SK-N-SH (cell line): ENCODE measurements at regions not wholly inside any gene's neighbourhood (a gene's known extent, or its start where the extent isn't known, plus 50 kb on each side); places are given as distances from the start of the nearest gene placed in this dataset.
A peak's percentile ranks its signal among the peaks of the same experiment; 100 is the strongest.

Source experiments
- CTCF ChIA-PET: fragments of 300-600, 350-600 bp; formaldehyde crosslinking; extraction: SDS; loops from one replicate; lab custom pipeline; 2021; lab: Yijun Ruan, JAX
- POLR2A ChIA-PET: fragments of 350-600 bp; sonication (Branson Sonifier 250); formaldehyde crosslinking; extraction: SDS; loops from one replicate; lab custom pipeline; 2020; ENCODE audit warnings: antibody characterized with exemption, inconsistent platforms; lab: Yijun Ruan, JAX
- DNase-seq: peaks from one replicate; pipeline ENCODE4 v3.0.0; 2012
- H2AFZ ChIP-seq: fragments of 200-600 bp; sonication (generic); 2 replicates; pipeline ENCODE4 v1.8.1; 2016; ENCODE audit warnings: antibody characterized with exemption, mild to moderate bottlenecking, low read depth
- H3F3A ChIP-seq: fragments of 200-600 bp; sonication (generic); replicated peaks from 2 replicates; pipeline ENCODE3; 2016; ENCODE audit warnings: antibody characterized with exemption, mild to moderate bottlenecking; ENCODE audit not compliant: insufficient read depth
- H3K27ac ChIP-seq, 2 experiments: fragments of 200-500 bp in 1 of 2; fragments of 200-600 bp in 1 of 2; sonication (Bioruptor generic) in 1 of 2; sonication (generic), shearing (Covaris generic) in 1 of 2; 2 replicates each; pipeline versions ENCODE4 v1.5.1 to v1.6.1; 2014 to 2016; ENCODE audit warnings: low read depth in 2 of 2, inconsistent platforms in 1 of 2, low read length in 1 of 2, mild to moderate bottlenecking in 1 of 2, mixed read lengths in 1 of 2
- H3K27me3 ChIP-seq: fragments of 200-600 bp; sonication (generic), shearing (Covaris generic); 2 replicates; pipeline ENCODE4 v1.6.1; 2016; ENCODE audit warnings: mixed run types; ENCODE audit not compliant: insufficient read depth
- H3K36me3 ChIP-seq, 2 experiments: fragments of 200-500 bp in 1 of 2; fragments of 200-600 bp in 1 of 2; sonication (Bioruptor generic) in 1 of 2; sonication (generic) in 1 of 2; replicated peaks in 1 of 2; 2 replicates each; pipeline versions ENCODE3 to v1.5.1; 2014 to 2016; ENCODE audit warnings: low read length in 1 of 2, mild to moderate bottlenecking in 1 of 2; ENCODE audit not compliant: insufficient read depth in 2 of 2, control insufficient read depth in 1 of 2
- H3K4me1 ChIP-seq, 2 experiments: fragments of 200-500 bp in 1 of 2; fragments of 200-600 bp in 1 of 2; sonication (Bioruptor generic) in 1 of 2; sonication (generic), shearing (Covaris generic) in 1 of 2; 2 replicates each; pipeline versions ENCODE4 v1.5.1 to v1.6.1; 2014 to 2016; ENCODE audit warnings: low read depth in 1 of 2, low read length in 1 of 2, mixed run types in 1 of 2; ENCODE audit not compliant: insufficient read depth in 2 of 2, control insufficient read depth in 1 of 2
- H3K4me2 ChIP-seq: fragments of 200-600 bp; sonication (generic), shearing (Covaris generic); 2 replicates; pipeline ENCODE4 v1.6.1; 2017; ENCODE audit warnings: mixed run types
- H3K4me3 ChIP-seq, 2 experiments: fragments of 200-500 bp in 1 of 2; fragments of 200-600 bp in 1 of 2; sonication (Bioruptor generic) in 1 of 2; sonication (generic), shearing (Covaris generic) in 1 of 2; 2 replicates each; pipeline versions ENCODE4 v1.5.1 to v1.8.1; 2014 to 2016; ENCODE audit warnings: low read depth in 2 of 2, inconsistent platforms in 1 of 2, low read length in 1 of 2, mild to moderate bottlenecking in 1 of 2, mixed read lengths in 1 of 2, moderate library complexity in 1 of 2
- H3K79me2 ChIP-seq: fragments of 200-600 bp; sonication (generic); 2 replicates; pipeline ENCODE4 v1.8.1; 2017; ENCODE audit warnings: mild to moderate bottlenecking; ENCODE audit not compliant: insufficient read depth
- H3K9ac ChIP-seq: fragments of 200-600 bp; sonication (generic); 2 replicates; pipeline ENCODE4 v1.6.1; 2017; ENCODE audit warnings: mixed run types
- H3K9me2 ChIP-seq: fragments of 200-600 bp; sonication (generic); 2 replicates; pipeline ENCODE4 v1.6.1; 2017; ENCODE audit warnings: mixed run types
- H3K9me3 ChIP-seq: fragments of 200-600 bp; sonication (generic); 2 replicates; pipeline ENCODE4 v1.6.1; 2017; ENCODE audit warnings: mixed run types, mild to moderate bottlenecking, moderate library complexity
- H4K20me1 ChIP-seq: fragments of 200-600 bp; sonication (generic); 2 replicates; pipeline ENCODE4 v1.6.1; 2017; ENCODE audit warnings: mild to moderate bottlenecking, mixed run types; ENCODE audit not compliant: insufficient read depth
- CHD2 ChIP-seq: fragments of 150-350 bp; IDR thresholded peaks from 2 replicates; pipeline ENCODE4 v1.6.1; 2018; ENCODE audit warnings: low read length; ENCODE audit not compliant: partially characterized antibody
- ELF1 ChIP-seq: IDR thresholded peaks from 2 replicates; pipeline ENCODE4 v1.4.0; 2012
- EP300 ChIP-seq, 2 experiments: IDR thresholded peaks; 2 replicates each; pipeline versions ENCODE4 v1.4.0 to v1.6.1; 2012; ENCODE audit warnings: borderline replicate concordance in 1 of 2, low read depth in 1 of 2, low read length in 1 of 2
- EZH2phosphoT487 ChIP-seq: fragments of 200-600 bp; sonication (generic); IDR thresholded peaks from 2 replicates; pipeline ENCODE4 v1.6.1; 2017; ENCODE audit warnings: low read depth, mixed run types, mild to moderate bottlenecking, antibody characterized with exemption, moderate library complexity, borderline replicate concordance
- GATA2 ChIP-seq: sonication (generic); formaldehyde crosslinking; IDR thresholded peaks from 2 replicates; pipeline ENCODE4 v1.5.0; 2020; ENCODE audit warnings: mild to moderate bottlenecking, missing genetic modification reagents
- MAX ChIP-seq: IDR thresholded peaks from 2 replicates; pipeline ENCODE4 v1.4.0; 2012; ENCODE audit warnings: low read depth
- MXI1 ChIP-seq: IDR thresholded peaks from 2 replicates; pipeline ENCODE4 v1.6.1; 2012; ENCODE audit warnings: mild to moderate bottlenecking, low read depth, low read length, improper control_type of control experiment
- NRF1 ChIP-seq: IDR thresholded peaks from 2 replicates; pipeline ENCODE4 v1.6.1; 2012; ENCODE audit warnings: low read depth, mild to moderate bottlenecking, low read length
- POLR2AphosphoS5 ChIP-seq: IDR thresholded peaks from 2 replicates; pipeline ENCODE4 v1.6.1; 2012; ENCODE audit warnings: low read depth, low read length
- RAD21 ChIP-seq: IDR thresholded peaks from 2 replicates; pipeline ENCODE4 v1.6.1; 2012; ENCODE audit warnings: mild to moderate bottlenecking, low read length
- RFX5 ChIP-seq: IDR thresholded peaks from 2 replicates; pipeline ENCODE4 v1.6.1; 2012; ENCODE audit warnings: mild to moderate bottlenecking, improper control_type of control experiment, low read length
- SIN3A ChIP-seq: IDR thresholded peaks from 2 replicates; pipeline ENCODE4 v1.6.1; 2012; ENCODE audit warnings: low read depth, mild to moderate bottlenecking, low read length, moderate library complexity, borderline replicate concordance
- SMC3 ChIP-seq: IDR thresholded peaks from 2 replicates; pipeline ENCODE4 v1.6.1; 2012; ENCODE audit warnings: low read depth, low read length, improper control_type of control experiment
- TCF12 ChIP-seq: IDR thresholded peaks from 2 replicates; pipeline ENCODE4 v1.4.0; 2012
- YY1 ChIP-seq: IDR thresholded peaks from 2 replicates; pipeline ENCODE4 v1.4.0; 2012; ENCODE audit warnings: low read depth, mild to moderate bottlenecking
- WGBS: methylation state at CpG from one replicate; pipeline ENCODE4 v1.1.6; 2017; ENCODE audit warnings: low lambda C conversion rate; 5-methylcytosine and 5-hydroxymethylcytosine counted together
- TF ChIP-seq, protein P1 (sequence below): fragments of 150-350 bp; IDR thresholded peaks from 2 replicates; pipeline ENCODE4 v1.6.1; 2016; ENCODE audit warnings: mild to moderate bottlenecking, low read depth, low read length
- TF ChIP-seq, protein P2 (sequence below): IDR thresholded peaks from 2 replicates; pipeline ENCODE4 v1.4.0; 2012; ENCODE audit warnings: low read depth, borderline replicate concordance

DNA sequence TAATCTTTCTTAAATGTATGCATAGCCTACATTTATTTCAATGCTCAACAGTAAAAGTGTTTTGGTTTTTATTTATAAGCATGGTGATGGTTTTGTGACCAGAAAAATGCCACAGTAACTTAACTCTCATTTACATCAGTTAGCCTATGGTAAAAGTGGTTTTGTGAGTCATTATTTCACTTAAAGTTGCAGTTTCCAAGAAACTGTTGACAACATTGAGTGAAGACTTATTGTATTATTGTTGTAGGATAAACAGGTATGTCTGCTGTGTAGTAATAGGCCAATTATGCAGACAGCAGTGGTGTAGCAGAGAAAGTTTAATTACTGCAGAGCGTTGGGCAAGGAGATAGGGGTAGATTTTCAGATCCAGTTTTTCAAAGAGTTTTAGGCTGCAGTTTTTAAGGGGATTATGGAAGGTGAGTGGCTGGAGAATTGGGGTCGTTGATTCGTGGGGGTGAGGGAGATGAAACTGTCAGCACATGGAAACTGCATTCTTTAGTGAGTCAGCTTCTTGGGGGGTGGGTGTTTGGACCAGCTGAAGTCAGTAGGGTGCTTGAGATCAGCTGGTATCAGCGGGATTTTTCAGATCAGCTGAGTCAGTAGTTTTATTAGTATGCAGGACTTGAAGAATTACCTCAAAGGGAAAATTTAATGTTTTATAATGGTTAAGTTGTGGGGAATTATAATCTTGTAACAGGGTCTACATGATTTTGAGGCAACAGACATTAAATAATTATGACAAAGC is 168.7 kb upstream of the FMN2 start:
- no peak for TF ChIP-seq SMC3
- TF ChIP-seq TCF12: 0 out of 2 replicates have a peak, but pooled peaks have one; percentile 13
- no peak for TF ChIP-seq MAX
- Histone ChIP-seq H3K27ac (no peak overlapping the region), H3K9ac (no peak overlapping the region), H2AFZ (no peak overlapping the region), H3K4me1 (no peaks in the 10 kb centered on the region; a peak in 1 of 4 replicates), H3K27me3 (no peaks in the 10 kb centered on the region), H3F3A (no peaks in the 10 kb centered on the region), H3K4me3 (no peak overlapping the region), H3K9me2 (no peaks in the 10 kb centered on the region), H4K20me1 (no peaks in the 10 kb centered on the region), H3K9me3 (no peaks in the 10 kb centered on the region; the same call in 1 of the 2 replicates), H3K4me2 (no peak overlapping the region), H3K36me3 (no peaks in the 10 kb centered on the region), H3K79me2 (no peaks in the 10 kb centered on the region)
- 63% methylated on average over 4 of the region's 4 CpGs for WGBS
- DNase-seq: no peak
- ChIA-PET CTCF (no interaction called here), POLR2A (no interaction called here)

- no peak overlapping the region for H3K27ac ChIP-seq
- no peaks in the 10 kb centered on the region for H3K9me2 ChIP-seq
- no peak for TF ChIP-seq ELF1
- TF ChIP-seq YY1: no peak
- TF ChIP-seq NRF1: no peak
- TF ChIP-seq MXI1: no peak
- no peak for TF ChIP-seq EZH2phosphoT487
- no peak for TF ChIP-seq CHD2
- TF ChIP-seq GATA2 (CRISPR knock-in tag): no peak
- TF ChIP-seq, protein P1, sequence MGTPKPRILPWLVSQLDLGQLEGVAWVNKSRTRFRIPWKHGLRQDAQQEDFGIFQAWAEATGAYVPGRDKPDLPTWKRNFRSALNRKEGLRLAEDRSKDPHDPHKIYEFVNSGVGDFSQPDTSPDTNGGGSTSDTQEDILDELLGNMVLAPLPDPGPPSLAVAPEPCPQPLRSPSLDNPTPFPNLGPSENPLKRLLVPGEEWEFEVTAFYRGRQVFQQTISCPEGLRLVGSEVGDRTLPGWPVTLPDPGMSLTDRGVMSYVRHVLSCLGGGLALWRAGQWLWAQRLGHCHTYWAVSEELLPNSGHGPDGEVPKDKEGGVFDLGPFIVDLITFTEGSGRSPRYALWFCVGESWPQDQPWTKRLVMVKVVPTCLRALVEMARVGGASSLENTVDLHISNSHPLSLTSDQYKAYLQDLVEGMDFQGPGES: no peak
- TF ChIP-seq SIN3A: no peak
- no peak for TF ChIP-seq SMC3
- no peak for TF ChIP-seq EP300 (IDR thresholded peaks at IDR 0.05; ENCODE audit: borderline replicate concordance in 1 of 2, low read depth in 1 of 2, low read length in 1 of 2)
- no peak for TF ChIP-seq RFX5
- TF ChIP-seq RAD21: no peak
- TF ChIP-seq MAX: no peak
- TF ChIP-seq, protein P2, sequence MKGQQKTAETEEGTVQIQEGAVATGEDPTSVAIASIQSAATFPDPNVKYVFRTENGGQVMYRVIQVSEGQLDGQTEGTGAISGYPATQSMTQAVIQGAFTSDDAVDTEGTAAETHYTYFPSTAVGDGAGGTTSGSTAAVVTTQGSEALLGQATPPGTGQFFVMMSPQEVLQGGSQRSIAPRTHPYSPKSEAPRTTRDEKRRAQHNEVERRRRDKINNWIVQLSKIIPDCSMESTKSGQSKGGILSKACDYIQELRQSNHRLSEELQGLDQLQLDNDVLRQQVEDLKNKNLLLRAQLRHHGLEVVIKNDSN: no peak
- TF ChIP-seq POLR2AphosphoS5: no peak
- TF ChIP-seq TCF12: no peak
- ChIA-PET POLR2A (no interaction called here), CTCF (interaction anchor here (1.0 kb wide), 1 partner anchor 26 kb away, joined by 3 read pairs; no protein-coding TSS in a partner anchor)
- H3K9ac ChIP-seq: no peak overlapping the region
- no peaks in the 10 kb centered on the region for H3K27me3 ChIP-seq
- no peak overlapping the region for H3K4me3 ChIP-seq
- no peak overlapping the region for H3K4me2 ChIP-seq
- H3K36me3 ChIP-seq: no peaks in the 10 kb centered on the region
- H3F3A ChIP-seq: no peaks in the 10 kb centered on the region
- H4K20me1 ChIP-seq: no peaks in the 10 kb centered on the region
- 89% methylated on average over 9 of the region's 30 CpGs for WGBS
- no peaks in the 10 kb centered on the region; a peak in 1 of 4 replicates for H3K4me1 ChIP-seq
- no peaks in the 10 kb centered on the region; the same call in 1 of the 2 replicates for H3K9me3 ChIP-seq
- H2AFZ ChIP-seq: no peak overlapping the region
- no peaks in the 10 kb centered on the region for H3K79me2 ChIP-seq
- no peak for DNase-seq
These were observed 166.8 kb upstream of the FMN2 start for GRCh38 chr1:239924741-239925350.
